VCaP (cell line): ENCODE measurements at regions not wholly inside any gene's neighbourhood (a gene's known extent, or its start where the extent isn't known, plus 50 kb on each side); places are given as distances from the start of the nearest gene placed in this dataset.

Experiments
- H3K27ac ChIP-seq: fragments of 450-650 bp; 2 replicates; pipeline ENCODE4 v1.5.1; 2017
- CTCF ChIP-seq: fragments of 450-650 bp; conservative IDR thresholded peaks from 2 replicates; pipeline ENCODE4 v1.5.1; 2017; ENCODE audit warnings: mild to moderate bottlenecking, moderate library complexity

DNA sequence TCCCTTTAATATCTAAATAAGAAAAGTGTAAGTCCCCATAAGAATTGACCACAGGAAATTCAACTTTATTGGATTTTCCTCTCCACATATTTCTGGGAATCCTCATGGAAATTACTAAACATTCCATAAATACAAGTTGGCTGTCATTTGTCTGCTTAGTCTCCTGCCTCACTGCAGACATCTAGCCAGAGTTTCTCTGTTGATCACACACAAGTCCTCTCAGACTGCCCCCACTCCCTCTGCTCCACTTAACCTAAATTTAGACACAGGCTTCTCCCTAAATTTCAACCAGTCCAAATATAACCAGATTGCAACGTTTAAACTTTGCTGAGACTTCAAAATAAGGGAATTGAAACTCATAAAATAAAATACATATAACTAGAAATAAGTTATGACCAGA is 982.1 kb downstream of the DTWD2 start:
- no peak overlapping the region for H3K27ac ChIP-seq
- TF ChIP-seq CTCF, result no peak

DNA sequence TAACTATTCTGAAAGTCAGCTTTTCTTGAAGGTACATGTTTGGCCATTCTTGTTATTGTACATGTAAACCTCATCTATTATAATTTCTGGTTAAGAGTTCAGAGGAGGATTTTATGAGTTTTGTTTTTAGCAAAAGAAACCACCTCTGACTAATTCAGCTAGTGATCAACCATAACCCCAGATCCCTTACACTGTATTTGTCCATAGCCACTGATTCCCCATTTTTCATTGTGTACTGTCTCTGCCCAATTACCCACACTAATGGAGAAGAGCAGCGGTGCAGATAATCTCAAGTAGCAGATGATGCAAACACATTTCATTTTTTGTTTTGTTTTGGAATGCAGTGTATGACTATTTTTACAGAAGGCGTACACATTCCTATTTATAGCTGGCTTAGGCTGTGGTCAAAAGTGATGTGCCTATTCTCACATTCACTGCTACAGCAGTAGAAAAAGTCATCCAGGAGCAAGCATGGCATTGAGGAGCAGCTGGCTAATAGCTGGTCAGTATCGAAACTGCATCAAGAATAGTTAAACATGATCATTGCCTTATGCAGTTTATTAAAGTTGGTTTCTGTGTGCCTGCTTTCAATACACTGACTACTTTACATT is 988.3 kb downstream of the DTWD2 start:
- H3K27ac ChIP-seq, result no peak overlapping the region
- TF ChIP-seq CTCF, result no peak

DNA sequence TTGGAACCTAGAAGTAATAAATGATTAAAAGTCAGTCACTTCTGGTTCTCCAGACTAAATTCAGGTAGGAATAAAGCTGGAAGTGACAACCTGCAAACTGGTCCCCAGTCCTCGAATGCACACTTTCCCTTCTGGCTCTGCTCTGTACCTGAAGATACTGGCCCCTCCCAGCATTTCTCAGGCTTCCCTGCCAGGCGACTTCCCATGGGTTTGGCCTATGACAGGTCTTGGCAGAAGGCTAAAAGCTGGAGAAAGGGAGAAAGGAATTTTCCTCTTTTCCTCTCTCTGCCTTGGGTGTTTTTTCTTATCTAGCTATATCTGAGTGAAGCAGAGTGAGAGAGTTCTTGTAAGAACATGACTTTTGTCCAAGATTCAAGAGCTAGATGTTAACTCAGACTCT is 1005.7 kb downstream of the DTWD2 start:
- H3K27ac ChIP-seq, result no peak overlapping the region
- no peak for TF ChIP-seq CTCF

DNA sequence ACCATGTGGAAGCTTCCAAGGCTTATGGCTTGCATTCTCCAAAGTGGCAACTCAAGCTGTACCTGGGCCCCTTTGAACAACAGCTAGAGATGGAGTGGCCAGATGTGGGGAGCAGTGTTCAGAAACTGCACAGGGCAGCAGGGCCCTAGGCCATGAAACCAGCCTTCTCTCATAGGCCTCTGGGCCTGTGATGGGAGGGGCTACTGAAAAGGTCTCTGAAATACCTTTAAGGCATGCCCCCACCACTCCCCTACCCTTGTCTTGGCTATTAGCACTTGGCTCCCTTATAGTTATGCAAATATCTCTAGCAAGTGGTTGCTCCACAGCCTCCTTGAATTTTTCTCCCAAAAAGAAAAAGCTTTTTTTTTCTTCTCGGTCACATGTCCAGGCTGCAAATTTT is 1014.6 kb downstream of the DTWD2 start:
- TF ChIP-seq CTCF, result no peak

GRCh38 chr5:117955831-117956230 is 1032.5 kb downstream of the DTWD2 start:
- peak overlapping the region; percentile 42; the same call in 1 of the 2 replicates for H3K27ac ChIP-seq
- TF ChIP-seq CTCF, result no peak

More for the DNA sequence above, 1014.6 kb downstream of the DTWD2 start:
- no peak overlapping the region for H3K27ac ChIP-seq

DNA sequence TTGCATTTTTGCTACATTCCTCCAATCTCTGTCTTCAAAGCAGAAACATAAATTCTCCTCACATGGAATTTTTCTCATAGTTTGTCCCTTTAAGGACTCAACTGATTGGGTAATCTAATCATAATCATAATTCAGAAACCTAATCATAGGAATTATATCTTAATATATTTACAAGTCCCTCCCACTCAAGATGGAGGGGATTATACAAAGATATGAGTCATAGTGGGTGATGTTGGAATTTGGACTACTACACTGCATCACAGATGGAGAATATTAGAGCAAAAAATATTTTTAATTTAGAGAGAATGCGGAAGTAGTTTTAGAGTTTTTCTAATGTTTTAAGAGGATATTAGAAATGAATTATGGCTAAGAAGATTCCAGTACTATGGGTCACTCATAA is 1034.0 kb downstream of the DTWD2 start:
- peak overlapping the region; percentile 42 for H3K27ac ChIP-seq
- TF ChIP-seq CTCF, result no peak

DNA sequence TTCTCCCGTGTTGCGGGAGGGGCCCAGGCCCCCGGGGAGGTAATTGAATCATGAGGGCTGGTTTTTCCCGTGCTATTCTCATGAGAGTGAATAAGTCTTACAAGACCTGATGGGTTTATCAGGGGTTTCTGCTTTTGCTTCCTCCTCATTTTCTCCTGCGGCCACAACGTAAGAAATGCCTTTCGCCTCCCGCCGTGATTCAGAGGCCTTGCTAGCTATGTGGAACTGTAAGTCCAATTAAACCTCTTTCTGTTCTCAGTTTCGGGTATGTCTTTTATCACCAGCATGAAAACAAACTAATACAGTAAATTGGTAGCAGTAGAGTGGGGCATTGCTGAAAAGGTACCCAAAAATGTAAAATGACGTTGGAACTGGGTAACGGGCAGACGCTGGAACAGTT is 1035.1 kb downstream of the DTWD2 start:
- peak overlapping the region; percentile 42; the same call in 1 of the 2 replicates for H3K27ac ChIP-seq
- no peak for TF ChIP-seq CTCF
